Lung (tissue), 11 donors: ENCODE measurements at regions not wholly inside any gene's neighbourhood (a gene's known extent, or its start where the extent isn't known, plus 50 kb on each side); places are given as distances from the start of the nearest gene placed in this dataset.

ENCODE experiments used
- ATAC-seq: fragments of 200-7000 bp; cut with Tn5 transposase; one replicate; pipeline ENCODE4 v1.9.1; 2020; ENCODE audit warnings: moderate number of reproducible peaks; ENCODE audit not compliant: insufficient read depth, low FRiP score
- DNase-seq, 3 donors: peaks; one replicate each; pipeline ENCODE4 v3.0.0-alpha.2; 2013 to 2017
- H3K27ac ChIP-seq, 2 donors: one replicate each; pipeline ENCODE4 v1.5.1; 2013; ENCODE audit warnings: mild to moderate bottlenecking in 2 of 2, moderate library complexity in 2 of 2, control low read depth in 1 of 2, inconsistent platforms in 1 of 2, low read depth in 1 of 2, low read length in 1 of 2
- H3K27me3 ChIP-seq, 3 donors: one replicate each; pipeline ENCODE4 v1.5.1; 2013; ENCODE audit warnings: low read length in 2 of 3; ENCODE audit not compliant: control insufficient read depth in 3 of 3, insufficient read depth in 3 of 3
- H3K36me3 ChIP-seq, 4 donors: one replicate each; pipeline ENCODE4 v1.5.1; 2013; ENCODE audit warnings: low read length in 4 of 4, mild to moderate bottlenecking in 1 of 4, moderate library complexity in 1 of 4; ENCODE audit not compliant: control insufficient read depth in 4 of 4, insufficient read depth in 4 of 4
- H3K4me1 ChIP-seq, 5 donors: one replicate each; pipeline ENCODE4 v1.5.1; 2013; ENCODE audit warnings: low read length in 5 of 5, mild to moderate bottlenecking in 2 of 5, moderate library complexity in 1 of 5; ENCODE audit not compliant: control insufficient read depth in 5 of 5, insufficient read depth in 5 of 5
- H3K4me3 ChIP-seq: one replicate; pipeline ENCODE4 v1.5.1; 2013; ENCODE audit warnings: mild to moderate bottlenecking, control low read depth, moderate library complexity
- H3K9ac ChIP-seq, 2 donors: one replicate each; pipeline ENCODE4 v1.5.1; 2013; ENCODE audit warnings: low read length in 2 of 2, control low read depth in 1 of 2; ENCODE audit not compliant: insufficient read depth in 1 of 2
- H3K9me3 ChIP-seq, 4 donors: one replicate each; pipeline ENCODE4 v1.5.1; 2013; ENCODE audit warnings: low read length in 3 of 4, mild to moderate bottlenecking in 1 of 4, moderate library complexity in 1 of 4; ENCODE audit not compliant: control insufficient read depth in 4 of 4, insufficient read depth in 3 of 4
- WGBS, 2 donors: extraction: QIAGEN DNeasy Blood & Tissue Kit; methylation state at CpG; one replicate each; pipeline ENCODE4 v1.1.7; 2013; 5-methylcytosine and 5-hydroxymethylcytosine counted together
- TF ChIP-seq, protein P1 (sequence below): IDR thresholded peaks from 2 replicates; pipeline ENCODE4 v1.5.1; 2012; ENCODE audit warnings: mild to moderate bottlenecking; ENCODE audit errors: control extremely low read depth, extremely low read depth
- donor health status: control.
- donor health status: control.
- donor health status: Bipolar disorder and iron deficiency.
- donor health status: healthy.
- donor health status: DM: yes; HTN: yes; CAD: no.

DNA sequence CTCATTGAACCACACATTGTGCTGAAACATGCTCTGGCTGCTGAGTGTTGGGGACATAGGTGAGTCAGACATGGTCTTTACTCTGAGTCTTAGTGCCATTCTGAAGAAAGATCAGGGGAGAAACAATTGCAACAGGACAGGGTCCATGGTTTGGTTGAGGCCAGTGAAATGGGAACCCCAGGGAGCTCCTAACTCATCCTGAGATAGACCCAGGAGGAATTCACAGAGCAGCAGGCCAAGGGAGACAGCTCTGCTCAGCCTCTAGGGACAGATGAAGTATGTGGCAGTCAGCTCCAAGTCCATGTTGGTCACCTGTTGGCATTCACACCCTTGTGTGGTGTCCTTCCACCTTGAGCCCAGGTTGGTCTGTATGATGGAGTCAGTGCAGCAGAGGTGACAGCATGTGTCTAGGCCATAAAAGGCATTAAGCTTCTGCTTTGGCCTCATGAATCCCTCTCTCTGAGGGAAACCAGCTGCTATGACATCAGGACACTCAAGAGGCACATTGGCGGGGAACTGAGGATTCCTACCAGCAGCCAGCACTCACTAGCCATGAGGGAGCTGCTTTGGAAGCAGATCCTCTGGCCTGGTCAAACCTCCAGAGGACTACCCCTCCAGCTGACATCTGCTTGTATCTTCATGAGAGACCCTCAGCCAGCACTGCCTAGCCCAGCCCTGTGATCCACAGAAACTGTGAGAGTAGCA, 50.3 kb upstream of the MYEOV start:
- Histone ChIP-seq H3K4me3 (no peak overlapping the region), H3K27ac (no peak overlapping the region), H3K9me3 (no peaks in the 10 kb centered on the region), H3K27me3 (no peaks in the 10 kb centered on the region), H3K36me3 (no peaks in the 10 kb centered on the region), H3K9ac (no peak overlapping the region), H3K4me1 (peaks cover 0 to 17% (median 13%) of the 10 kb centered on the region in 5 donors)
- WGBS, 2 donors, result 94 to 100% methylated on average over 1 of the region's 1 CpG
- ATAC-seq (no peak), DNase-seq (no peak)
- TF ChIP-seq, protein P1, sequence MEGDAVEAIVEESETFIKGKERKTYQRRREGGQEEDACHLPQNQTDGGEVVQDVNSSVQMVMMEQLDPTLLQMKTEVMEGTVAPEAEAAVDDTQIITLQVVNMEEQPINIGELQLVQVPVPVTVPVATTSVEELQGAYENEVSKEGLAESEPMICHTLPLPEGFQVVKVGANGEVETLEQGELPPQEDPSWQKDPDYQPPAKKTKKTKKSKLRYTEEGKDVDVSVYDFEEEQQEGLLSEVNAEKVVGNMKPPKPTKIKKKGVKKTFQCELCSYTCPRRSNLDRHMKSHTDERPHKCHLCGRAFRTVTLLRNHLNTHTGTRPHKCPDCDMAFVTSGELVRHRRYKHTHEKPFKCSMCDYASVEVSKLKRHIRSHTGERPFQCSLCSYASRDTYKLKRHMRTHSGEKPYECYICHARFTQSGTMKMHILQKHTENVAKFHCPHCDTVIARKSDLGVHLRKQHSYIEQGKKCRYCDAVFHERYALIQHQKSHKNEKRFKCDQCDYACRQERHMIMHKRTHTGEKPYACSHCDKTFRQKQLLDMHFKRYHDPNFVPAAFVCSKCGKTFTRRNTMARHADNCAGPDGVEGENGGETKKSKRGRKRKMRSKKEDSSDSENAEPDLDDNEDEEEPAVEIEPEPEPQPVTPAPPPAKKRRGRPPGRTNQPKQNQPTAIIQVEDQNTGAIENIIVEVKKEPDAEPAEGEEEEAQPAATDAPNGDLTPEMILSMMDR, result no peak
